ENCODE measurements at regions not wholly inside any gene's neighbourhood (a gene's known extent, or its start where the extent isn't known, plus 50 kb on each side); places are given as distances from the start of the nearest gene placed in this dataset.

DNA sequence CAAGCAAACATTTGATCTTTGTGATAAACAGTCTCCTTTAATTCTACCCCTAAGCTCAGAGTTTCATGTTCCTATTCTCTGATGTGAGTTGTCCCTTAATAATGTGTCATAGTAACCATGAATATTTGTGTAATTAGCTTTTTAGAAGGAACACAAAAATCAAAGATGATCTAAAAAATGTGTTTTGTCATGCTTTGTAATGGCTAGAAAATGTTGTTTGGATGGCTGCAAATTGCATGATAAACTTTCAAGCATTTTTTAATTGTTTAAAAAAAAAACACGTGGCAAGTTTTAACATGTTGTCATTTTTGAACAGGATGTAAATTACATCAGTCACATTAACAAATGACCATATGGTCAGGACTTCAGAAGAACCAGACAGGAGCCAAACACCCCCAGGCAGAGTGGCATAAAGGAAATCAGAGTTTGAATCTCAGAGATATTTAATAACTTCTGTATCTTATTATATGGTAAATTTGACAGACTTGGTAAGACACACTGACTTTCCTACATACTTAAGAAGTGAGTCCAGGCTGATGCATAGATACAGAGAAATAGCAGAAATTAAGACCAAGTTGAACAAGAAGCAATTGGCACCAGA is 223.9 kb upstream of the VEGFC start:
- no peak overlapping the region for H3K4me3 ChIP-seq (ENCODE audit: low read depth, low read length)
- peak; percentile 43 for DNase-seq (ENCODE audit: low read depth)
- TF ChIP-seq, protein P1, sequence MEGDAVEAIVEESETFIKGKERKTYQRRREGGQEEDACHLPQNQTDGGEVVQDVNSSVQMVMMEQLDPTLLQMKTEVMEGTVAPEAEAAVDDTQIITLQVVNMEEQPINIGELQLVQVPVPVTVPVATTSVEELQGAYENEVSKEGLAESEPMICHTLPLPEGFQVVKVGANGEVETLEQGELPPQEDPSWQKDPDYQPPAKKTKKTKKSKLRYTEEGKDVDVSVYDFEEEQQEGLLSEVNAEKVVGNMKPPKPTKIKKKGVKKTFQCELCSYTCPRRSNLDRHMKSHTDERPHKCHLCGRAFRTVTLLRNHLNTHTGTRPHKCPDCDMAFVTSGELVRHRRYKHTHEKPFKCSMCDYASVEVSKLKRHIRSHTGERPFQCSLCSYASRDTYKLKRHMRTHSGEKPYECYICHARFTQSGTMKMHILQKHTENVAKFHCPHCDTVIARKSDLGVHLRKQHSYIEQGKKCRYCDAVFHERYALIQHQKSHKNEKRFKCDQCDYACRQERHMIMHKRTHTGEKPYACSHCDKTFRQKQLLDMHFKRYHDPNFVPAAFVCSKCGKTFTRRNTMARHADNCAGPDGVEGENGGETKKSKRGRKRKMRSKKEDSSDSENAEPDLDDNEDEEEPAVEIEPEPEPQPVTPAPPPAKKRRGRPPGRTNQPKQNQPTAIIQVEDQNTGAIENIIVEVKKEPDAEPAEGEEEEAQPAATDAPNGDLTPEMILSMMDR (IDR thresholded peaks at IDR 0.05; ENCODE audit: insufficient read depth, low read depth, low read length), result no peak

DNA sequence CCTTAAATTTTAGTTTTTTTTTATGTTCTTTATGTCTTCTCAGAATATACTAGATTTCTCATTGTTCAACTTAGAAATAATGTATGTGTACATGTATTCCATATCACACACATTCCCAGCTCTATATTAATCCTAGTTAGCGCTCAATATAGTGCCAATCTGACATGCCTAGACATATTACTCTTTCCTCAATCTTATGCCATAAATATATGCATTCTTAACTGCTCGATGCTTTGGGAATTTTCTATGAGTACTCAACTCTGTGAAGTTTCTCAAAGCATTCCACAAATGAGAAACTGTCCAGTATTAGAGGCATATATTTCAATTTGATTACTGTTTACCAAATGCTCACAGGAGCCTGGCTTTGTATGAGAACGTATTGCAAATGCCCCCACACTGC is 231.2 kb upstream of the VEGFC start:
- TF ChIP-seq, protein P1 (IDR thresholded peaks at IDR 0.05; ENCODE audit: insufficient read depth, low read depth, low read length), result no peak
- peak; percentile 11 for DNase-seq (ENCODE audit: low read depth)

DNA sequence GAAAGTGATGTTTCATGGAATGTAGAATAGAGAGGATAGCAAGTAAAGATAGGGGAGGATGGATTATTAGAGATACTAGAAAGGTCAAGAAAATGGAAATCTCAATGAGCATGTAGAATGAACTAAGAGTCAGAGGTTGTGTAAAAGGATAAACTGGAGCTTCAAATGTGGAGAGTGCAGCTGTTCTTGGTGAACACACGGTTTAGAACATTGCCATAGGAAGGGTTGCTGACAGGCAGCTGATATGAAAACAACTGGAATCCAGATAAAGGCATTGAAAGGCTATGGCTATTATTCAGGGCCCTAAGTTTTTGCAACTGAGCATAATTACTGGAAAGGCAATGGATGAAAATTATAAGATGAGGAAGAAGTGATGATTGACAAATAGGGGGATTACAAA is 239.6 kb upstream of the VEGFC start:
- TF ChIP-seq, protein P1 (IDR thresholded peaks at IDR 0.05; ENCODE audit: insufficient read depth, low read depth, low read length), result no peak
- DNase-seq (ENCODE audit: low read depth), result no peak
- H3K4me3 ChIP-seq (ENCODE audit: low read depth, low read length), result no peak overlapping the region

More for the DNA sequence above, 231.2 kb upstream of the VEGFC start:
- H3K4me3 ChIP-seq (ENCODE audit: low read depth, low read length), result no peak overlapping the region

DNA sequence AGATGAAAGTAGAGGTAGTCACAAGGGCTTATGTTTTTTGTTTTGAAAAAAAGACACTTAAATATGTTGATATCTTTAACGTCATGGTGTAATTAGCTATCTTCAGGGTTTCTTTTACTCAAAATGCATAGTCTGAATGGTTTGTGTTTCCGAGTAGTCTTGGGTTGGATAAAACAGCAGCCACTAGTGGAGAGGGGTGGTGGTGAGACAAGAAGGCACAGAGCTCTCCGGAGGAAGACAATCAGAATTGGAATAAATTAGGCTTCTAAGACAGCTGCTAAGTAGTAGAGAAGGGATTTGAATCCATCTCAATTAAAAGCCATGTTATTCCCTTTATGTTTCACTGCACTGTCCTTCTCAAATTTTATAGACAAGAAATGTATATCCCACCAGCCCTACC is 240.4 kb upstream of the VEGFC start:
- no peak for DNase-seq (ENCODE audit: low read depth)
- TF ChIP-seq, protein P1 (IDR thresholded peaks at IDR 0.05; ENCODE audit: insufficient read depth, low read depth, low read length), result no peak
- no peak overlapping the region for H3K4me3 ChIP-seq (ENCODE audit: low read depth, low read length)

DNA sequence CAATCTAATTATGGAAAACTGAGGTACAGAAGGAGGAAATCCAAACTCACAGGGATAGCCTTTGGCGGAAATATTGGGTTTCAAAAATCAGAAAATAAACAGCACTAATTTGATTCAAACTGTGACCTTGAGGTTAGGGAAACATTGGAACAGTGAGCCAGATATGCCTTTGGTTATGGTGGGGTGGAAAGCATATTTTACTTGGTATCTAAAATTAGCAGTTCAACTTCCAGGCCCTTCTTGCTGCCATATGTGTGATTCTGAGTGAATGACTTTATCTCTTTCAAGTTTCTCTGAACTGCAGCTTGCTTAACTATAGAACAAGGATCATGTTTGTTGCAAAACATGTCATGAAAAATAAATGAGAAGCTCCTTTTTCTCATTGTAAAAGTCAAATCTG is 240.9 kb upstream of the VEGFC start:
- TF ChIP-seq, protein P1 (IDR thresholded peaks at IDR 0.05; ENCODE audit: insufficient read depth, low read depth, low read length), result no peak
- H3K4me3 ChIP-seq (ENCODE audit: low read depth, low read length), result no peak overlapping the region
- no peak for DNase-seq (ENCODE audit: low read depth)

DNA sequence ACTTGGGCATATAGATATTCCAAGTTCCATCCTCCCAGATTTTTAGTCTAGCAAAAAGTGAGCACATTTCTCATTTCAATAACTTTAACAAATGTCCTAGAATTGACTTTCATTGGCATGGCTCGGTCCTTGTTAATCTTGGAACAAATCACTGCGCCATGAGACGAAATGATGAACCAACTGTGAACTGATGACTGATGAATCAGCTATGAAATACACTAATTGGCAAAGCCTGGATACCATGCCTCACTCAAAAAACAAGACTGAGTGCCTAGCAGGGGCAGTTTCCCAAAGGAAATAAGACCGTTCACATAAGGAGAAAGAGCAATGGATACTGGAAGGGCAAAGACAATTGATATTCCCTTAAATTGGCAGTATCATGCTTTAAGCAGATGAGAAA is 248.6 kb upstream of the VEGFC start:
- no peak overlapping the region for H3K4me3 ChIP-seq (ENCODE audit: low read depth, low read length)
- DNase-seq (ENCODE audit: low read depth), result no peak
- TF ChIP-seq, protein P1 (IDR thresholded peaks at IDR 0.05; ENCODE audit: insufficient read depth, low read depth, low read length), result no peak

Data from fibroblast of villous mesenchyme (primary cell).